Liver (tissue), 8 donors: ENCODE measurements at regions not wholly inside any gene's neighbourhood (a gene's known extent, or its start where the extent isn't known, plus 50 kb on each side); places are given as distances from the start of the nearest gene placed in this dataset.

Experiments
- DNase-seq: peaks from one replicate; pipeline ENCODE4 v3.0.0-alpha.2; 2017; ENCODE audit warnings: low spot score
- H3K27ac ChIP-seq, 2 donors: one replicate each; pipeline ENCODE4 v1.7.0; 2013; ENCODE audit warnings: inconsistent platforms in 2 of 2, low read length in 2 of 2, control low read depth in 1 of 2, low read depth in 1 of 2, mild to moderate bottlenecking in 1 of 2
- H3K27me3 ChIP-seq, 4 donors: one replicate each; pipeline versions ENCODE4 v1.6.1 to v1.7.0; 2013; ENCODE audit warnings: low read length in 3 of 4, inconsistent platforms in 1 of 4, mild to moderate bottlenecking in 1 of 4, moderate library complexity in 1 of 4; ENCODE audit not compliant: control insufficient read depth in 4 of 4, insufficient read depth in 4 of 4
- H3K36me3 ChIP-seq, 4 donors: one replicate each; pipeline versions ENCODE4 v1.6.1 to v1.7.0; 2013; ENCODE audit warnings: low read length in 3 of 4, mild to moderate bottlenecking in 3 of 4, low read depth in 1 of 4, moderate library complexity in 1 of 4; ENCODE audit not compliant: control insufficient read depth in 4 of 4, insufficient read depth in 3 of 4
- H3K4me1 ChIP-seq, 4 donors: one replicate each; pipeline versions ENCODE4 v1.6.1 to v1.7.0; 2013; ENCODE audit warnings: low read length in 3 of 4, mild to moderate bottlenecking in 3 of 4, moderate library complexity in 1 of 4; ENCODE audit not compliant: control insufficient read depth in 4 of 4, insufficient read depth in 4 of 4
- H3K4me3 ChIP-seq, 3 donors: one replicate each; pipeline versions ENCODE4 v1.6.1 to v1.7.0; 2013; ENCODE audit warnings: low read length in 3 of 3, control low read depth in 1 of 3, low read depth in 1 of 3, mild to moderate bottlenecking in 1 of 3
- H3K9ac ChIP-seq, 2 donors: one replicate each; pipeline ENCODE4 v1.7.0; 2013; ENCODE audit warnings: low read length in 2 of 2, mild to moderate bottlenecking in 2 of 2, moderate library complexity in 2 of 2, control low read depth in 1 of 2, low read depth in 1 of 2
- H3K9me3 ChIP-seq, 4 donors: one replicate each; pipeline versions ENCODE4 v1.6.1 to v1.7.0; 2013; ENCODE audit warnings: low read length in 3 of 4; ENCODE audit not compliant: control insufficient read depth in 4 of 4
- CTCF ChIP-seq: fragments of 150-350 bp; IDR thresholded peaks from 2 replicates; pipeline ENCODE4 v1.5.1; 2017; ENCODE audit warnings: improper control_type of control experiment, low read depth, low read length; ENCODE audit not compliant: missing input control
- EGR1 ChIP-seq, 2 donors: IDR thresholded peaks; 2 replicates each; pipeline ENCODE4 v1.6.1; 2016 to 2018; ENCODE audit warnings: antibody characterized with exemption in 2 of 2, low read depth in 2 of 2
- FOXA1 ChIP-seq: IDR thresholded peaks from 2 replicates; pipeline ENCODE4 v1.6.1; 2016; ENCODE audit warnings: antibody characterized with exemption
- FOXA2 ChIP-seq: IDR thresholded peaks from 2 replicates; pipeline ENCODE4 v1.6.1; 2016; ENCODE audit warnings: antibody characterized with exemption
- GABPA ChIP-seq, 2 donors: IDR thresholded peaks in 1 of 2; conservative IDR thresholded peaks in 1 of 2; 2 replicates each; pipeline ENCODE4 v1.6.1; 2016; ENCODE audit warnings: antibody characterized with exemption in 2 of 2, mild to moderate bottlenecking in 1 of 2, moderate library complexity in 1 of 2
- HNF4A ChIP-seq, 2 donors: conservative IDR thresholded peaks; 2 replicates each; pipeline ENCODE4 v1.6.1; 2016; ENCODE audit warnings: antibody characterized with exemption in 2 of 2, mild to moderate bottlenecking in 2 of 2
- HNF4G ChIP-seq: IDR thresholded peaks from 2 replicates; pipeline ENCODE4 v1.6.1; 2016; ENCODE audit warnings: antibody characterized with exemption
- JUND ChIP-seq, 2 donors: IDR thresholded peaks; 2 replicates each; pipeline ENCODE4 v1.6.1; 2016; ENCODE audit warnings: antibody characterized with exemption in 2 of 2
- MAX ChIP-seq: IDR thresholded peaks from 2 replicates; pipeline ENCODE4 v1.6.1; 2016; ENCODE audit warnings: antibody characterized with exemption
- NR2F2 ChIP-seq: IDR thresholded peaks from 2 replicates; pipeline ENCODE4 v1.6.1; 2016; ENCODE audit warnings: antibody characterized with exemption
- RAD21 ChIP-seq, 2 donors: IDR thresholded peaks; 2 replicates each; pipeline ENCODE4 v1.6.1; 2016; ENCODE audit warnings: antibody characterized with exemption in 2 of 2, mild to moderate bottlenecking in 2 of 2
- RXRA ChIP-seq, 2 donors: IDR thresholded peaks; 2 replicates each; pipeline ENCODE4 v1.6.1; 2017 to 2018; ENCODE audit warnings: antibody characterized with exemption in 2 of 2, mild to moderate bottlenecking in 1 of 2
- SP1 ChIP-seq: IDR thresholded peaks from 2 replicates; pipeline ENCODE4 v1.6.1; 2018; ENCODE audit warnings: antibody characterized with exemption, mild to moderate bottlenecking
- TAF1 ChIP-seq: conservative IDR thresholded peaks from 2 replicates; pipeline ENCODE4 v1.6.1; 2016; ENCODE audit warnings: antibody characterized with exemption, mild to moderate bottlenecking
- YY1 ChIP-seq: IDR thresholded peaks from 2 replicates; pipeline ENCODE4 v1.6.1; 2016; ENCODE audit warnings: antibody characterized with exemption, mild to moderate bottlenecking
- ZBTB33 ChIP-seq: IDR thresholded peaks from 2 replicates; pipeline ENCODE4 v1.6.1; 2016; ENCODE audit warnings: antibody characterized with exemption
- WGBS: extraction: QIAGEN DNeasy Blood & Tissue Kit; methylation state at CpG from one replicate; pipeline ENCODE4 v1.1.7; 2013; 5-methylcytosine and 5-hydroxymethylcytosine counted together
- TF ChIP-seq, protein P1 (sequence below): IDR thresholded peaks from 2 replicates; pipeline ENCODE4 v1.6.1; 2016; ENCODE audit warnings: antibody characterized with exemption
- TF ChIP-seq, protein P2 (sequence below): IDR thresholded peaks from 2 replicates; pipeline ENCODE4 v1.6.1; 2016; ENCODE audit warnings: antibody characterized with exemption, mild to moderate bottlenecking
- donor health status: healthy.
- donor health status: healthy.
- donor health status: healthy.
- donor health status: healthy.
- donor health status: healthy.

DNA sequence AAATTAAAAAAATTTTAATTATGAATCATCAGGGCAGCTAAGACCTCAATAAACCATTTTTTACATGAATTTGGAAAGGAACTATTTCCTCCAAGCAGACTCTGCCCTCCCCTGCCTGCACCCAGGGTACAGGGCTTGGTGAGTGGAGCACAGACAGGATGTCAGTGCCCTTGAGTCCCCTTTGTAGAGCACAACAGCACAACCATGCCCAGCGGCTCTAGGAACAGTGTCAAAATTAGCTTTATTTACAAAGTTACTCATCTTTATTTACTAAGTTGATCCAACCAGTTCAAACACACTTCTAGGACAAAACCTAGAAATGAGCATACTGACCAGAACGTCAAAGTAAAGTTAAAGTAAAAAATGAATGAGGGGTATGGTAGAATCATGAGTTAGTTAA is 90.6 kb upstream of the TSC22D2 start:
- no peak for DNase-seq
- Histone ChIP-seq H3K9me3 (no peaks in the 10 kb centered on the region), H3K27ac (peak overlapping the region; percentile 7 to 67), H3K4me3 (no peak overlapping the region), H3K27me3 (no peaks in the 10 kb centered on the region), H3K9ac (peak overlapping the region in 1 of 2 donors; percentile 38), H3K36me3 (no peaks in the 10 kb centered on the region), H3K4me1 (peaks cover 0 to 8% (median 0%) of the 10 kb centered on the region in 4 donors)
- TF ChIP-seq MAX (peak; percentile 76), JUND (IDR thresholded peaks at IDR 0.05) (peak; percentile 95), RXRA (IDR thresholded peaks at IDR 0.05) (peak; percentile 88 to 93), SP1 (peak; percentile 76), HNF4G (peak; percentile 66), HNF4A (conservative IDR thresholded peaks at IDR 0.05) (peak; percentile 91 to 95), NR2F2 (no peak), FOXA2 (peak; percentile 99), FOXA1 (peak; percentile 97), RAD21 (IDR thresholded peaks at IDR 0.05) (peak; percentile 64 to 69), TAF1 (no peak), CTCF (no peak), YY1 (peak; percentile 62), EGR1 (IDR thresholded peaks at IDR 0.05; ENCODE audit: low read depth in 2 of 2) (no peak), GABPA (IDR thresholded peaks at IDR 0.05 in 1 of 2, conservative IDR thresholded peaks at IDR 0.05 in 1 of 2) (peak in 1 of 2 donors; percentile 24), ZBTB33 (peak; percentile 58)
- TF ChIP-seq, protein P1, sequence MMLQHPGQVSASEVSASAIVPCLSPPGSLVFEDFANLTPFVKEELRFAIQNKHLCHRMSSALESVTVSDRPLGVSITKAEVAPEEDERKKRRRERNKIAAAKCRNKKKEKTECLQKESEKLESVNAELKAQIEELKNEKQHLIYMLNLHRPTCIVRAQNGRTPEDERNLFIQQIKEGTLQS = peak; percentile 81
- TF ChIP-seq, protein P2, sequence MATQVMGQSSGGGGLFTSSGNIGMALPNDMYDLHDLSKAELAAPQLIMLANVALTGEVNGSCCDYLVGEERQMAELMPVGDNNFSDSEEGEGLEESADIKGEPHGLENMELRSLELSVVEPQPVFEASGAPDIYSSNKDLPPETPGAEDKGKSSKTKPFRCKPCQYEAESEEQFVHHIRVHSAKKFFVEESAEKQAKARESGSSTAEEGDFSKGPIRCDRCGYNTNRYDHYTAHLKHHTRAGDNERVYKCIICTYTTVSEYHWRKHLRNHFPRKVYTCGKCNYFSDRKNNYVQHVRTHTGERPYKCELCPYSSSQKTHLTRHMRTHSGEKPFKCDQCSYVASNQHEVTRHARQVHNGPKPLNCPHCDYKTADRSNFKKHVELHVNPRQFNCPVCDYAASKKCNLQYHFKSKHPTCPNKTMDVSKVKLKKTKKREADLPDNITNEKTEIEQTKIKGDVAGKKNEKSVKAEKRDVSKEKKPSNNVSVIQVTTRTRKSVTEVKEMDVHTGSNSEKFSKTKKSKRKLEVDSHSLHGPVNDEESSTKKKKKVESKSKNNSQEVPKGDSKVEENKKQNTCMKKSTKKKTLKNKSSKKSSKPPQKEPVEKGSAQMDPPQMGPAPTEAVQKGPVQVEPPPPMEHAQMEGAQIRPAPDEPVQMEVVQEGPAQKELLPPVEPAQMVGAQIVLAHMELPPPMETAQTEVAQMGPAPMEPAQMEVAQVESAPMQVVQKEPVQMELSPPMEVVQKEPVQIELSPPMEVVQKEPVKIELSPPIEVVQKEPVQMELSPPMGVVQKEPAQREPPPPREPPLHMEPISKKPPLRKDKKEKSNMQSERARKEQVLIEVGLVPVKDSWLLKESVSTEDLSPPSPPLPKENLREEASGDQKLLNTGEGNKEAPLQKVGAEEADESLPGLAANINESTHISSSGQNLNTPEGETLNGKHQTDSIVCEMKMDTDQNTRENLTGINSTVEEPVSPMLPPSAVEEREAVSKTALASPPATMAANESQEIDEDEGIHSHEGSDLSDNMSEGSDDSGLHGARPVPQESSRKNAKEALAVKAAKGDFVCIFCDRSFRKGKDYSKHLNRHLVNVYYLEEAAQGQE = peak; percentile 58
- WGBS = 33% methylated on average over 2 of the region's 2 CpGs
